ENCODE measurements at regions not wholly inside any gene's neighbourhood (a gene's known extent, or its start where the extent isn't known, plus 50 kb on each side); places are given as distances from the start of the nearest gene placed in this dataset.

DNA sequence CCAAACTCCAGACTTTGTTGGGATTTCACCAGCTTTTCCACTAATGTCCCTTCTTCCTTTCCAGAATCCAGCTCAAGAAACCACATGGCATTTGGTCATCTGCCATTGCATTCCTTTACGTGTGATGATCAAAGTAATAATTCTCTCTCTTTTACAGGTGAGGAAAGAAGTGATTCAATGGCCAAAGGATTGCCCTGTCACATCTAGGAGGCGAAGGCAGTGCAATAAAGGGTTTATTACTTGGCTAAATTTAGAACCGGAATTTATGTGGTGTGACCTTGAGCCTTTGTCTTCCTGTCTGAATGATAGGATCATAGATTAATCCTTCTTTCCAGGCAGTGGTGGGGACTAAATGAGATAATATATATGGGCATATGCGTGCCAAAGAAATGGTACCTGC is 58.3 kb upstream of the COBL start:
- TF ChIP-seq, protein P1, sequence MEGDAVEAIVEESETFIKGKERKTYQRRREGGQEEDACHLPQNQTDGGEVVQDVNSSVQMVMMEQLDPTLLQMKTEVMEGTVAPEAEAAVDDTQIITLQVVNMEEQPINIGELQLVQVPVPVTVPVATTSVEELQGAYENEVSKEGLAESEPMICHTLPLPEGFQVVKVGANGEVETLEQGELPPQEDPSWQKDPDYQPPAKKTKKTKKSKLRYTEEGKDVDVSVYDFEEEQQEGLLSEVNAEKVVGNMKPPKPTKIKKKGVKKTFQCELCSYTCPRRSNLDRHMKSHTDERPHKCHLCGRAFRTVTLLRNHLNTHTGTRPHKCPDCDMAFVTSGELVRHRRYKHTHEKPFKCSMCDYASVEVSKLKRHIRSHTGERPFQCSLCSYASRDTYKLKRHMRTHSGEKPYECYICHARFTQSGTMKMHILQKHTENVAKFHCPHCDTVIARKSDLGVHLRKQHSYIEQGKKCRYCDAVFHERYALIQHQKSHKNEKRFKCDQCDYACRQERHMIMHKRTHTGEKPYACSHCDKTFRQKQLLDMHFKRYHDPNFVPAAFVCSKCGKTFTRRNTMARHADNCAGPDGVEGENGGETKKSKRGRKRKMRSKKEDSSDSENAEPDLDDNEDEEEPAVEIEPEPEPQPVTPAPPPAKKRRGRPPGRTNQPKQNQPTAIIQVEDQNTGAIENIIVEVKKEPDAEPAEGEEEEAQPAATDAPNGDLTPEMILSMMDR (IDR thresholded peaks at IDR 0.05) = no peak
- TF ChIP-seq POLR2AphosphoS5 (IDR thresholded peaks at IDR 0.05) = no peak
